Right ventricle myocardium superior (tissue), 1 donor: ENCODE measurements at regions not wholly inside any gene's neighbourhood (a gene's known extent, or its start where the extent isn't known, plus 50 kb on each side); places are given as distances from the start of the nearest gene placed in this dataset.

Source experiments
- ATAC-seq: fragments of 200-7000 bp; cut with Tn5 transposase; one replicate; pipeline ENCODE4 v1.9.1; 2020; ENCODE audit warnings: mild to moderate bottlenecking; ENCODE audit not compliant: poor library complexity
- DNase-seq: peaks from one replicate; pipeline ENCODE4 v3.0.0-alpha.2; 2020
- intact Hi-C: fragments of 100-400 bp; cut with DNase I; formaldehyde crosslinking; loops from one replicate; pipeline ENCODE4 v1.11.2; 2022
- donor health status: DM: no; HTN: yes; CAD: no; lungs with severe emphysema.

DNA sequence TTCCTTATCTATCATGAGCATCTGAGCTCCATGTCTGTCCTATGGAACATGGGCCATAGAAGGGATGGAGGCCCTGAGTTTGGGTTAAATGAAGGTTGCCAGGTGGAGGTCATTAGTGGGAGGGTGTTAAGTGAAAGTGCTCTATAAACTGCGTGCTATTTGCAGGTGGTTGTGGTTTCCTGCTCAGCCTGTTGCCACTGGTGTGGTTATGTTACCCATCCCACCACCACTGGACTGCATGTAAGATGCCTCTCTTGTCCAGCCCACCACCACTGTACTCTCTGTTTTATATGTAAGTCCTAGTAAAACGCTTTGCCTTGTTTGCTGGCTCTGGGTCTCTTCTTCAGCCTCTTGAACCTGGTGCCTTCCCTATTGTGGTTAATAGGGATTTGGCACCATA is 711.2 kb downstream of the SORCS3 start:
- ATAC-seq (no peak), DNase-seq (no peak)
- intact Hi-C loops, result no loop called here

DNA sequence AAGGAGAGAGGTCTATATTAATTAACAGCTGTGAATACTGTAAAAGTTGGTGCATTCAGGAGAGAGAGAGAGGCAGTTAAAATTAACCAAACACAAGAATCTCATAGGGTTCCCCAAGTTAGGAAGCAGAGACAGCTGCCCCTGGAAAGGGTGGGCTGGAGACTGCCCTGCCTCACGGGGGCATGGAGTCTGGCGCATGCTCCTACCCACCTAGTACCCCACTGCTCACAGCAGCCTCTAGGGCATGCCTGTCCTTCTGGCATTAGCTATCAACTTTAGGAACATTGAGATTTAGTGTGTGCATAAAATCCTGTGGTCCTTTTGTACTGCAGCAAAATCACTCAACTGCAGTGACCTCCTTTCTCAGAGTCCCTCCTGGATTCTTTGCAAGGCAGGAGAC is 710.1 kb downstream of the SORCS3 start:
- ATAC-seq (no peak), DNase-seq (no peak)
- intact Hi-C loops, result no loop called here

DNA sequence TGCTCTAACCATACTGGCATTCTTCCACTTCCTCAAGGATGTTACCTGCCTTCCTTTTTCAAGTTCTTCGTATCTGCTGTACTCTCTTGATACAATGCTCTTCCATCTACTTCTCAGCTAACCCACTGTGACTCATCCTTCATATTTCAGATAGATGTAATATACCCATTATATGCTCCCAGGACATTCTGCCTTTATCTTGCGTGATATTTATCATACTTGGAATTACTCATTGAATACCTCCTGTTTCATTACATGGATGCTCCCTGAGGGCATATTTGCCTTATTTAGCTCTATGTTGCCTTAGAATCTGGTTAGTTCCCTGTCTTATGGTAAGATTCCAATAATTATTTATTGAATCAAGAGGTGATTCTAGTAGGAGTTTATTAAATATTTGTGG is 706.4 kb downstream of the SORCS3 start:
- DNase-seq, result no peak
- no peak for ATAC-seq
- intact Hi-C loops, result no loop called here

DNA sequence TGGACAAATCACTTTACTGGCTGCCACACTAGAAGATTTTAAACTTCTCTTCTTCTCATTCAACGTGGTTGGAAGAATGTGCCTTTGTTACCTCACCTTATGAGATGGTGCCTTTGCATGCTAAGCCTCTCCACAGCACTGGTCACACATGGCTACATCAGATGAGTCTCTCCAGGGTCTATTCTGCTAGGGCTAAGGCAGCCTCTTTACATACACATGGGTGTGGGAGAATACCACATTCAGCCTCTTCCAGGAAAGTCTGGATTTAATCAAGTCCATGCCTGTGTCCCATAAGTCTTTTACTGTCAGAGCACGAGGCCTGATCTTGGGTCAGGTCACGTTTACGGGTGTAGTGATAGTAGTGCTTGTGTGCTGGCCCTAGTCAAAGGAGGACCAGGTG is 701.5 kb downstream of the SORCS3 start:
- ATAC-seq (no peak), DNase-seq (no peak)
- intact Hi-C loops, result no loop called here

DNA sequence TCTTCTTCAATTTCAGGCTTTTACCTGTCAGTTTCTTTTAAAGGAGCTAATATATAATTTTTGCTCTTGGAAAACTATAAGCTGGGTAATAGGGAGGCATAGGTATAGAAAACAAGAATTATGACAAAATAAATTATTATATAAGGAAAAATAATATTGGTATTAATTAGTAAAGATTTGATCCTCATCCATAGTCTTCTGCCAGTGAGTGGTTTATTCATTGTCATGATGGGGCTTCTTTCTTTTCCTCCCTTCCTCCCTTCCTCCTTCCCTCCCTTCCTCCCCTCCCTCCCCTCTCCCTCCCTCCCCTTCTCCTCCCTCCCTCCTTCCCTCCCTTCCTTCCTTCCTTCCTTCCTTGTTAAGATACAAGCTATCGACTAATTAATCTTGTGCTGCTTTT is 698.6 kb downstream of the SORCS3 start:
- intact Hi-C loops, result no loop called here
- DNase-seq, result no peak
- ATAC-seq, result no peak

DNA sequence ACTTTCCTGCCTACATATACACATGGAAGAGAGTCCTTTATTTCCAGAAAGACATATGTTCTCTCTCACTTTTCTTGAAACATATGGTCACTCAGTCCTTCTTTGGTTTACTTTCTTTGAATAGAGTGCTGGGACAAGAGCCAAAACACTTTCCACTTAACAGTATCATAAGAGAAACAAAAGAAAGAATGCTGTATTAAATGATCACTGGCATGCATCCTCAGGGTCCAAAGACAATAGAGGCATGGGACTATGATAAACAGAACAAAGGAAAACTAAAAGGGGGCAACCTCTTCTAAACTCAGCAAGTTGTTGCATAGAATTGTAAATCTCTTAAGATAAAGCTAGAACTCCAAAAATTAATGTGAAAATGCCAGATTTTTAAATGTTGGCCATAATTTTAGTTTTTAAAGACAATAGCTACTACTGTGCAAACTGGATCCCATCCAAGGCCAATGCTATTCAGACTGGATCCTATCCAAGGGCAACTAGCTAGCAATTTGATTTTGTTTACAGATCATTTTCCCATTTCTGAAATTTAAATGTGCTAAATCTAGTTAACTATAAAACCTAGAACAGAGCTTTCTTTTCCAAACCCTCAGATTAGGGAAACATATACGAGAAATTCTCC is 687.5 kb downstream of the SORCS3 start:
- intact Hi-C loops, result no loop called here
- DNase-seq, result no peak
- ATAC-seq, result no peak
